CD14-positive monocyte (primary cell): ENCODE measurements at regions not wholly inside any gene's neighbourhood (a gene's known extent, or its start where the extent isn't known, plus 50 kb on each side); places are given as distances from the start of the nearest gene placed in this dataset.

Source experiments
- DNase-seq, 3 donors: peaks; one replicate each; pipeline ENCODE4 v3.0.0-alpha.2; 2011 to 2022
- H2AFZ ChIP-seq: 2 replicates; pipeline ENCODE4 v1.6.0; 2012; ENCODE audit warnings: mild to moderate bottlenecking, low read depth, low read length, inconsistent platforms; ENCODE audit not compliant: insufficient read depth, poor library complexity, severe bottlenecking
- H3K27ac ChIP-seq, 2 donors: 1 replicate in 1 of 2; 2 replicates in 1 of 2; pipeline ENCODE4 v1.5.1; 2012 to 2013; ENCODE audit warnings: low read length in 2 of 2, control low read depth in 1 of 2, inconsistent platforms in 1 of 2, low read depth in 1 of 2, mild to moderate bottlenecking in 1 of 2
- H3K27me3 ChIP-seq, 2 donors: one replicate each; pipeline versions ENCODE4 v1.6.0 to v1.6.1; 2011 to 2013; ENCODE audit warnings: low read length in 2 of 2; ENCODE audit not compliant: control insufficient read depth in 2 of 2, insufficient read depth in 2 of 2
- H3K36me3 ChIP-seq, 2 donors: replicated peaks in 1 of 2; 1 replicate in 1 of 2; 2 replicates in 1 of 2; pipeline versions ENCODE4 v1.5.1 to v1.6.1; 2012 to 2013; ENCODE audit warnings: low read length in 2 of 2, control low read depth in 1 of 2, inconsistent platforms in 1 of 2, mild to moderate bottlenecking in 1 of 2; ENCODE audit not compliant: insufficient read depth in 2 of 2, control insufficient read depth in 1 of 2
- H3K4me1 ChIP-seq, 2 donors: 1 replicate in 1 of 2; 2 replicates in 1 of 2; pipeline versions ENCODE4 v1.5.1 to v1.6.1; 2012 to 2013; ENCODE audit warnings: low read length in 2 of 2, control low read depth in 1 of 2, inconsistent platforms in 1 of 2, mild to moderate bottlenecking in 1 of 2, moderate library complexity in 1 of 2; ENCODE audit not compliant: insufficient read depth in 2 of 2, control insufficient read depth in 1 of 2
- H3K4me2 ChIP-seq: replicated peaks from 2 replicates; pipeline ENCODE3; 2012; ENCODE audit warnings: low read length, moderate library complexity, mild to moderate bottlenecking; ENCODE audit not compliant: poor library complexity, severe bottlenecking; ENCODE audit errors: extremely low read depth
- H3K4me3 ChIP-seq, 3 experiments: fragments of 200-600 bp in 1 of 3; sonication (generic) in 1 of 3; replicated peaks in 1 of 3; 1 replicate in 2 of 3; 2 replicates in 1 of 3; pipeline ENCODE4 v1.5.1; 2011 to 2013; ENCODE audit warnings: low read length in 3 of 3, mild to moderate bottlenecking in 3 of 3, control low read depth in 2 of 3, low read depth in 2 of 3, inconsistent platforms in 1 of 3, moderate library complexity in 1 of 3
- H3K79me2 ChIP-seq: 2 replicates; pipeline ENCODE4 v1.6.0; 2012; ENCODE audit warnings: mild to moderate bottlenecking, control low read depth, inconsistent platforms, low read length, moderate library complexity; ENCODE audit not compliant: insufficient read depth
- H3K9ac ChIP-seq: 2 replicates; pipeline ENCODE4 v1.6.0; 2017; ENCODE audit warnings: low read length, mild to moderate bottlenecking; ENCODE audit not compliant: insufficient read depth, poor library complexity, severe bottlenecking
- H3K9me3 ChIP-seq, 2 donors: replicated peaks in 1 of 2; 1 replicate in 1 of 2; 2 replicates in 1 of 2; pipeline versions ENCODE4 v1.5.1 to v1.6.1; 2012 to 2013; ENCODE audit warnings: low read length in 2 of 2, control low read depth in 1 of 2; ENCODE audit not compliant: control insufficient read depth in 1 of 2, insufficient read depth in 1 of 2
- H4K20me1 ChIP-seq: 2 replicates; pipeline ENCODE4 v1.6.0; 2012; ENCODE audit warnings: mild to moderate bottlenecking, low read length, control low read depth, moderate library complexity; ENCODE audit not compliant: insufficient read depth
- H3K27ac Mint-ChIP-seq, 7 donors: one replicate each; pipeline ENCODE4 v1.8.0; 2020; ENCODE audit warnings: mild to moderate bottlenecking in 7 of 7, mixed read lengths in 7 of 7, moderate library complexity in 6 of 7, inconsistent platforms in 2 of 7
- H3K27me3 Mint-ChIP-seq, 3 donors: one replicate each; pipeline ENCODE4 v1.8.0; 2021 to 2022; ENCODE audit warnings: low read depth in 3 of 3, mild to moderate bottlenecking in 3 of 3, mixed read lengths in 3 of 3, moderate library complexity in 3 of 3, inconsistent platforms in 1 of 3
- H3K36me3 Mint-ChIP-seq, 2 donors: one replicate each; pipeline ENCODE4 v1.8.0; 2020; ENCODE audit warnings: mixed read lengths in 2 of 2, inconsistent platforms in 1 of 2, mild to moderate bottlenecking in 1 of 2
- H3K4me1 Mint-ChIP-seq: one replicate; pipeline ENCODE4 v1.8.0; 2020; ENCODE audit warnings: mild to moderate bottlenecking, mixed read lengths
- H3K4me3 Mint-ChIP-seq, 2 donors: one replicate each; pipeline ENCODE4 v1.8.0; 2020; ENCODE audit warnings: mild to moderate bottlenecking in 2 of 2, mixed read lengths in 2 of 2, moderate library complexity in 1 of 2
- H3K9me3 Mint-ChIP-seq, 7 donors: one replicate each; pipeline ENCODE4 v1.8.0; 2020 to 2022; ENCODE audit warnings: mixed read lengths in 7 of 7, mild to moderate bottlenecking in 6 of 7, moderate library complexity in 6 of 7, inconsistent platforms in 2 of 7
- CTCF ChIP-seq: fragments of 200-600 bp; IDR thresholded peaks from one replicate; pipeline ENCODE4 v1.8.0; 2022; ENCODE audit warnings: antibody characterized with exemption, mild to moderate bottlenecking
- WGBS: methylation state at CpG from one replicate; pipeline ENCODE4 v1.1.5; 2013; ENCODE audit warnings: missing lambda C conversion rate; ENCODE audit not compliant: insufficient coverage; 5-methylcytosine and 5-hydroxymethylcytosine counted together
- intact Hi-C, 2 donors: fragments of 100-400 bp; cut with micrococcal nuclease; formaldehyde crosslinking; loops; one replicate each; pipeline versions ENCODE4 v1.15.0 to v1.15.1; 2023

- H3K9ac ChIP-seq, result no peak overlapping the region
- no peak overlapping the region for H3K27ac ChIP-seq
- Mint-ChIP-seq H3K4me1 (no peaks in the 10 kb centered on the region), H3K9me3 (peaks cover 0 to 13% (median 5%) of the 10 kb centered on the region in 7 donors), H3K4me3 (no peak overlapping the region), H3K27ac (no peak overlapping the region), H3K36me3 (no peaks in the 10 kb centered on the region), H3K27me3 (peaks cover 0 to 7% (median 7%) of the 10 kb centered on the region in 3 donors)
- H3K9me3 ChIP-seq, result no peaks in the 10 kb centered on the region
- intact Hi-C loops, result no loop called here
- no peaks in the 10 kb centered on the region for H4K20me1 ChIP-seq
- no peaks in the 10 kb centered on the region for H3K79me2 ChIP-seq
- no peaks in the 10 kb centered on the region for H3K4me1 ChIP-seq
- no peak overlapping the region for H2AFZ ChIP-seq
- H3K4me3 ChIP-seq, result no peak overlapping the region
- H3K36me3 ChIP-seq, result no peaks in the 10 kb centered on the region
- H3K27me3 ChIP-seq, result no peaks in the 10 kb centered on the region
- no CpG with 5 or more reads among the region's 1 CpG for WGBS
- no peak overlapping the region for H3K4me2 ChIP-seq
- DNase-seq, result no peak
- no peak for TF ChIP-seq CTCF
These were observed 98.8 kb downstream of the IRX5 start for GRCh38 chr16:55029509-55029908.

GRCh38 chr16:55030944-55031343 lies 100.3 kb downstream of the IRX5 start:
- intact Hi-C loops, result no loop called here
- Histone ChIP-seq H3K4me1 (no peaks in the 10 kb centered on the region), H3K27ac (no peak overlapping the region), H3K9ac (no peak overlapping the region), H3K27me3 (no peaks in the 10 kb centered on the region), H3K9me3 (no peaks in the 10 kb centered on the region), H3K79me2 (no peaks in the 10 kb centered on the region), H3K36me3 (no peaks in the 10 kb centered on the region), H4K20me1 (no peaks in the 10 kb centered on the region), H2AFZ (no peak overlapping the region), H3K4me3 (no peak overlapping the region), H3K4me2 (no peak overlapping the region)
- H3K27me3 Mint-ChIP-seq, result peaks cover 0 to 7% (median 7%) of the 10 kb centered on the region in 3 donors
- peaks cover 0 to 13% (median 5%) of the 10 kb centered on the region in 7 donors for H3K9me3 Mint-ChIP-seq
- no peaks in the 10 kb centered on the region for H3K36me3 Mint-ChIP-seq
- no peak for DNase-seq
- no peak overlapping the region for H3K27ac Mint-ChIP-seq
- no peak for TF ChIP-seq CTCF
- H3K4me1 Mint-ChIP-seq, result no peaks in the 10 kb centered on the region
- no peak overlapping the region for H3K4me3 Mint-ChIP-seq
- WGBS, result 0% methylated on average over 1 of the region's 5 CpGs
